Kasumi-1 (cell line): ENCODE measurements at regions not wholly inside any gene's neighbourhood (a gene's known extent, or its start where the extent isn't known, plus 50 kb on each side); places are given as distances from the start of the nearest gene placed in this dataset.

Experiments used
- DNase-seq, 2 experiments: peaks; one replicate each; lab custom pipeline; 2025; lab: John Stamatoyannopoulos, UW

DNA sequence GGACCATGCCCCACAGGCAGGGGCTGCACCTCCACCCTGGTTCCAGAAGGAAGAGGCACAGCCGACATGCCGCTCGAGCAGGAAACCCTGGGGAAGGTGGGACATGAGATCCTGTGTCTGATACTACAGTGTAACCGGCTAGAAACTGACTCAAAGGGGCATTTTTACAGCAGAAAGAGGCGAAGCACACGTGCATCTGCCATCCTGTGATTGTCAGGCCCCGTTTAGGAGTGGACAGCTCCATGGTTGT lies 62.7 kb downstream of the SIK1 start:
- DNase-seq: no peak

DNA sequence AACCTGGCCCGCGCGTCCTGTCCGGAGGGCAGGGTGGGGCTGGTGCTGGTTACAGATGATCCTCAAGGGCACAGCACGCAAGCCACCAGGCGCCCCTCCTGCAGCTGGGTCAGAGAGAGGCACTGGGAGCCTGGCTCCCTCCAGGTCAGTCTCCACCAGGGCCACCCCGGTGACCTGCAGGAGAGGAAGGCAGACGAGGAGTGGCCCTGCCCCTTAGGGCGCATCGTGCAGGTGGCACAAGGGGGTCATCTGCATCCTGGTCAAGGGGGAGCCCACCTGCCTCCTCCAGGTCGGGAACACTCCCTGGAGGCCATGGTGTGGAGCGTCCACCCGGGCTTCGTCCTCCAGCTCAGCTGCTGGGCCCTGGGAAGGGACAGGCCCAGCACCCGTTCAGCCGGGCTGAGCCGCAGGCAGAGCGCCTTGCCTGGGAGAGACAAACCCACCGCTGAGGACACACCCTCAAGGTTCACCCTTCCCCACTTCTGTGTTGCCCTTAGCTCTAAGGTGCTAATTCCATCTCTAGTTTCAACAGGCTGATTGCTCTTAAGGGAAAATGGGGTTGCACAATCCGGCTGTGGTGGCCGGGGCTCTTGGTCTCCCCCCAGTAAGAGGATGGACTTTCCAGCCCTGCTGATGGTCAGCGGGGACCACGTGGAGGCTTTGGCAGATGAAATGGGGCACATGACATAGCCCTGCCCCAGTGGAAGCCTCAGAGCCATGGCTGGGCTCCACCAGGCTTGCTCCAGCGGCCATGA lies 63.2 kb downstream of the SIK1 start:
- DNase-seq: no peak

DNA sequence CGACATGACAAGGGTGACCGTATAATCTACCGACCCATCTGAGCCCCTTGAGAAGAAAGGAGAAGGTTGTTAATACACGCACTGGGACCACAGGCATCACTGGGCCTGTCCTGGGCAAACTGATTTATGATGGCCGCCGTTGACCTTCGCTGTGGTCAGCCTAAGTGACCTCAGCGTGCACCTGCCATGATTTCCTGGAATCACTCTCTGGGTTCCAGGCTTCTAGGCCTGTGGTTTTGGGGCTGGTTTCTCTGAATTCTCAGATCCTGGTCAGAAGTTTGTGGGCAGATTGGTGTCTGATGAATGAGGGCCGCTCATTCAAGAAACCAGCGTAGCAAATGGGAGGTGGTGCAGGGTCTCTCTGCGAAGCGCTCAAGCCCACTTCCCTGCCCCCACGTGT lies 64.0 kb downstream of the SIK1 start:
- DNase-seq: no peak

DNA sequence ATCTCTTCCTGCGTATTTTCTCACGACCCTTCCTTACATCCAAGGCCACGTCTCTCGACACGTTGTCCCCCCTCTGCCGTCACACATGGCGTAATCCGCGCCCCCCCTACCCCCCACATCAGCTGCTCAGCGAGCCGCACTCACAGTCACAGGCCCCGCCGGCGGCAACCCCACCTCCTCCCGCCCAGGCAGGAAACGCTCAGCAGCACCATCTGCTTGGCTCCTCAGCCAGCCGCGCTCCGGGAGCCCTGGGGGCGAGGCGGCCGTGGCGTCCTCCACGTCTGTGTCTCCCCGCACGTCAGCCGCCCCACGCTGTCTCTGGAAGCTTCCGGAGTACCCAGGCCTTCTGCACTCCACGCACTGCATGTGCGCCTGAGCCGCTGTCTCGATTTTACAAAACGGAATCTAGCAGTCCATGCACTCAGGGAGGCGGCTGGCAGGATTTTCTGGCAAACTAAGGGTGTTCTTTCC lies 64.6 kb downstream of the SIK1 start:
- peak; percentile 44 to 54 for DNase-seq

DNA sequence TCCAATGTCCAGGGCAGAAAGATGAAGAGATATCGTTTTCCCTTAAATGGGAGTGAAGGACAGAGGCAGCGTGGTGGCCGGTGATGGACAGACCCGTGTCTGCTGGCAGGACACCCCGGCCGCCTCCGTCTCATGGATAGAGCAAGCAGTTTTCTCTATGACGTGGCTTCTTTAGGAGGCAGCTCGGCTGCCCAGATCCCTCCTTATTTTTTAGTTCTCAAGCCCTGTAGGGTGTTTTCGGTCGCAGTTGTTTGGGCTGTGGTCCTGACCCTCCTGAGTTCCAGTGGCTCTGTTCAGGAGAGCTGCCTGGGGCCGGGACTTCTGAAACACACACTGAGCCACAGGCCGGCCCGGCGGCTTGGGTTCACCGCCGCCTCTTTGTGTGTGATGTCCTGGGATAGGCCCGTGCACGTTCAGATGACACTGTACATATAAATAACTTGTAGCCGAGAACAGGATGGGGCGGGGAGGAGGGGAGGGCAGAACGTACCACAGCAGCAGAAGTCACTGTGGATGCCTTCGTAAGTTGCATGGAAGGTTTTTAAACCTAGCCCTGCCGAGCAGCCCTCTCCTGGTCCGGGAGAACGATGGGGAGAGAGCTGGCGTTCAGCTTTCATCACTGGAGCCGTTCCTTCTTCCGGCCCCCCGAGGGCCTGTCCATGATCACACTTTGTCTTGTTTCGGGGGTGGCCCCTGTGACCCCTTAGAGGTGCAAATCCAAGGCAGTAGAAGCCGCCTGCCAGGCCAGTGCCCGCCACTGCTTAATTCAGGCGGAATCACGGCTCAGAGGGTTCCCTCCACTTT lies 65.2 kb downstream of the SIK1 start:
- DNase-seq: peak in 1 of 2 experiments; percentile 30

DNA sequence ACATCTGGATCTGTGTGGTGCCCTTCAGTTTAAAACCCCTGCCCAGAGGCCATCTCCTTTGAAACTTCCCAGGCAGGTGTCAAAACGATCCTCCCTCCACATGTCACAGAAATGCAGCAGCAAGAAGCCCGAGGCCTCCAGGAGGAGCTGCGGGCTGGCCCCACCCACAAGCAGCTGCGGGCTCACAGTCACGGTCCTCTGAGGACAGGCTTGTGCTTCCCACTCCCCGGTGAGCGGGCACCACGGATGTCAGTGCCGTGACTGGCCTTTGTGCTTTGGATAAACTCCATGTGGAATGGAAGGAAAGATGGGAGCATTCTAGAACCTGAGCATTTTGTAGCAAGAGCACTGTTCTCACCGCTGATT lies 65.8 kb downstream of the SIK1 start:
- no peak for DNase-seq

DNA sequence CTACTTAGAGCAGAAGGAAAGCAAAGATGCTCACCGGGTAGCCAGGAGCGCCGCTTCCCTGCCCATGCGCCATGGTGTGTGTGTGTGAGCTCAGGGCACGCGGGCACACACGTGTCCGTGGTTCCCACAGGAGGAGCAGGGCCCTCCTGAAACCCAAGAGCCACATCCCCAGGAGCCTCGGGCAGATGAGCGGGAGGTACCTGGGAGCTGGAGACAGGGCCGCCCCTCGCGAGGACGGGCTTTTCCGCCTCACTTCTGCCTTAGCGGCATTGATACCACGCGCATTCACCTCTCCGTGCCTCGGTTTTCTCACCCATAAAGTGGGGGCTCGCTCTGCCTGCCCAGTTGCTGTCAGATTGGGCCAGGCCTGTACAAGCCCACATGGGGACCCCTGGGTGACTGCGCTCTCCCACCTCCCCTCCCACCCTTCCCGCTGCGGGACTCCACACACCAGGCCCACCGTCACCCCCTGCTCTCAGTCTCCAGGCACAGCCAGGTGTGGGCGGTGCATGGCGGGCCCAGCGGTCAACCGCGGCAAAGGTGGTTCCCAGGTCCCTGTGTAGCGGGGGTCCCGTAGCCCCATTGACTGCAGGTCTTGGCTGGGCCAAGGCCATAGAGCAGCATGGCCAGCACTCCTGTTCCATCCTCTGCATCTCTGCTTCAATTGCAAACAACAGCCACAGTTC lies 66.3 kb downstream of the SIK1 start:
- no peak for DNase-seq

DNA sequence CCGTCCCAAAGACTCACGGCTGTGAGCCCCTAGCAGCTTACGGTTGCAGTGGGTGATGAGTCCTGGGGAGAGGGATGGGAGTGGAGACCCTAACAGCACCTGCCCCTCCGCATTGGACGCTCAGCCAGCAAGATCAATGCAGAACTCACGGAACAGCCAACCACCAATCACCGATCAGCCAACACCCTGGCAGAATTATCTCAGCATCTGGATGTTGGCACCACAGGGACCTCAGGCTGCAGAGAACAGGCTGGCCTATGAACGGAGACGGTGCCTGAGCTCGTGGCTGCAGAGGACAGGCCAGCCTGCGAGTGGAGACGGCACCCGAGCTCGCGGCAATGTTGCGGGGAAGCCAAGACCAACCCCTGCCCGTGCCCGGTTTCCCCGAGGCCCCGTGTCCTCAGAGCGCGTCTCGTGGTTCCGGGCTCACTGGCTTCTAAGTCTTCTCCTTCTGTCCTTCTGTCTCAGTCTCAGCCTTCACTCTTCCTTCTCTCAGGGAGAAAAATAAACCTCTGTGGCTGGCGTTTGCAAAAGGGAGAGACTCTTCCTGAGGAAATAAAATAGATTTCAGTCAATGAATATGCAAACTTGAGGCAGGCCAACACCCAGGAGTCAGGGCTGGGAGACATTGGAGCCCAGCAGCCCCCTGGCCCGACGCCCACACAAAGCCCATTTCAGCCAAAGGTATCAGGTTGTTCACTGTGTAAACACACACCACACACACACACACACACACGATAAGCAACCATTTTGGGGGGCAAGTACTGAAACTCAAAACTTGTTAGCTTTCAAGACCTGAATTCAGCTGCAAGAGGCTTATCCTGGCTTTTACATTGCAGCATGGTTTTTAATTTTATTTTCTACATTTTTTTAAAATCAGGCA lies 67.8 kb downstream of the SIK1 start:
- DNase-seq: no peak

DNA sequence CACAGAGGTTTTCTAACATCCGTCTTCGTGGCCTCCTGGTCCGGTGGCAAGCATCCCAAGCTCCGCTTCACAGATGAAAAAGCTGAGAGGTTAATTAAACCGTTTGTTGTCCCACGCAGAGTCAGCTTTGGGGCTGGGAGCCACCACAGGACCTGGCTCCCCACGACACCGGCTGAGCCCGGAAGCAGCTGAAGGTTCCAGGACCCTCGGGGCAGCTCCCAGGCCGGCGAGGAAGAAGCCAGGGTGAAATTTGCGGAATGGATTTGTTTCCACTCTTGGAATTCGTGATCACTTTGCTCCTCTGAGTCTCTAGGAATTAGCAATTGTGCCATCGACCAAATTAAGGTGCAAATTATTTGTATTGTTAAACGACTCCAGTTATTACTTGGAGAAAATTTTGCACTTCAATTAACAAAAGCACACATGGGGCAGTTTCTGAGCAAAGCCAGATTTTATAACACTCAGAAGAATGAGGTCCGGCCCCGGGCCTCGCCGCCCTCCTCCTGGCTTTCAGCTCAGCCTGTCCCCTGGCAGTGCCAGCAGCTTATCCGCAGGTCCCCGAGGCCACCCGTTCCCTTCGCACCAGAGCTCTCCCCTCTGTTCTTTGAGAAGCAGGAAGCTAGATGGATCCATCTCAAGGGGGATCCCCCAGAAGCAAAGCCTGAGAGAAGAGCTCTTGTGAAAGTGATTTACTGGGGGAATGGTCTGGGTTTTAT lies 69.1 kb downstream of the SIK1 start:
- DNase-seq: no peak

DNA sequence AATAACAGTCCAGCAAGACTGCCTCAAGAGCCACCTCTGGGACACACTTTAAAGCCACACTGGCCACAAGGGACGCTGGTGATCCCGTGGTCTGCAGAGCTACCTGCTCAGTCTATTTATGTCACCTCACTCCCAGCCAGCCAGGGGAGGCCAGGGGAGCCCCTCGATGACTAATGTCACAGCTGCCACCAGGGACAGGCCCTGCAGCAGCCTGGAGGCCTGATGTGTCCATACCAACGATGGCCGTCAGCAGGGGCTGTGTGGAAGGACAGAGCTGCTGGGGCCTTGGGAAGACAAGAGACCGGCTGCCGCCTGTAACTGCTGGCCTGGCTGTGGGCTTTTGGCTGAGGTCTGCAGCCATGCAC lies 71.0 kb downstream of the SIK1 start:
- DNase-seq: no peak

DNA sequence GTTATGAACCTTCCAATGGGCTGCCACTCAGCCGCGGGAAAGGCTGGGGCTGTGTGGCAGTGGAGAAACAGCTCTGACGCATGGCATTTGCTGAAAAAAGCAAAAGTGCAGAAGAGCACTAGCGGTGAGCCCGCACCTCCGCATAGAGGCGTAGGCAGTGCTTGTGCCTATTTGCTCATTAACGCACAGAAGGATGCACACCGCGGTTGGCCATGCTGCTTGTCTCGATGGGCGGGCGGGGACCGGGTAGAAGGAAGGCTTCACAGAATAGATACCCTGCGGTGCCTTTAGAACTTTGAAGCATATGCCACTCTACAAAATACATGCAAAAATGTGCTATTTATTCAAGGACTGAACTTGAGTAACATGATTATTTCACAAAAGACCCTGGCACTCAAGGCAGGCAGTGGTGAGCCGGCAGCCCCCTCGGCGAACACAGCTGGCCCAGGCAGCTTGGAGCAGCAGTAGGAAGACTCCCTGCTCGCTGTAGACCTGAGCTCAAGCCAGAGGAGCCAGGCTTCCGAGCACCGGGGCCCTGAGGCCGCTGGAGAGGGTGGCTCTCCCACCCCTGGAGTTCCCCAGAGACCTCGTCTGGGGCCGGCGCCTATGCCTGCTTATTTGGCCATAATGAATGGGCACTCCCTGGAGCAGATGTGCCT lies 71.5 kb downstream of the SIK1 start:
- no peak for DNase-seq

DNA sequence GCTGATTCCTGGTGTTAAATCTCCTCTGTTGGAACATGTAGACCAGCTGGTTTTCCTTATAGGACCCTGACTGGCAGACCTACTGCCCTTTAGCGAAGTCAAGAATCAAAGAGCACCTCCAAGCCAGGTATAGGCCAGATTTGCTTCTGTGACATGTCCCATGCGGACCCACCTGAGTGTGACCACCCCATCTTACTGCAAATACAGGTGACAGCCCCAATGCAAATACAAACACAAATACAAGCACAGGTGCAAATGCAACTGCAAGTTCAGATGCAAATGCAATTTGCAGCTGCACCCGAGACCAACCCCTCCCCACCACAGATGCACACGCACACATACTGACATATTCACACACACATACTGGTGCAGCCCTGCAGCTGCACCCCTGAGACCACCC lies 72.3 kb downstream of the SIK1 start:
- no peak for DNase-seq

DNA sequence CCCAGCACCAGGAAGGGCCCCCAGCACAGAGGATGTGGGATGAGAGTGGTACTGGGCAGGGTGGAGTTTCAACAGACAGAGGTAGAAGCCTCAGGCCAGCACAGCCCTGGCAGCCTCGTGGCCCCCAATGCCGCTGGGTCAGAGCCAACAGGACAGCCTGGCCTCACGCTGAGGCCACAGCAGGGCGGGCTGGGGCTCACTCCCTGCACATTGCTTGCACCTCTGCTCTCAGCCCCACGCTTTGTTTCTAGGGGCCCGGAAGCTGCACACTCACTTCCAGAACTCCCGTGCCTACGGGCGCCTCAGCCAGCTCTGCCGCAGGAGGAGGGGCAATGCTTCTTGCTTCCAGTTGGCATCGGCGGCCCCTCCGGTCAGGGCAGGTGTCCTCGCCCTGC lies 72.9 kb downstream of the SIK1 start:
- DNase-seq: no peak

DNA sequence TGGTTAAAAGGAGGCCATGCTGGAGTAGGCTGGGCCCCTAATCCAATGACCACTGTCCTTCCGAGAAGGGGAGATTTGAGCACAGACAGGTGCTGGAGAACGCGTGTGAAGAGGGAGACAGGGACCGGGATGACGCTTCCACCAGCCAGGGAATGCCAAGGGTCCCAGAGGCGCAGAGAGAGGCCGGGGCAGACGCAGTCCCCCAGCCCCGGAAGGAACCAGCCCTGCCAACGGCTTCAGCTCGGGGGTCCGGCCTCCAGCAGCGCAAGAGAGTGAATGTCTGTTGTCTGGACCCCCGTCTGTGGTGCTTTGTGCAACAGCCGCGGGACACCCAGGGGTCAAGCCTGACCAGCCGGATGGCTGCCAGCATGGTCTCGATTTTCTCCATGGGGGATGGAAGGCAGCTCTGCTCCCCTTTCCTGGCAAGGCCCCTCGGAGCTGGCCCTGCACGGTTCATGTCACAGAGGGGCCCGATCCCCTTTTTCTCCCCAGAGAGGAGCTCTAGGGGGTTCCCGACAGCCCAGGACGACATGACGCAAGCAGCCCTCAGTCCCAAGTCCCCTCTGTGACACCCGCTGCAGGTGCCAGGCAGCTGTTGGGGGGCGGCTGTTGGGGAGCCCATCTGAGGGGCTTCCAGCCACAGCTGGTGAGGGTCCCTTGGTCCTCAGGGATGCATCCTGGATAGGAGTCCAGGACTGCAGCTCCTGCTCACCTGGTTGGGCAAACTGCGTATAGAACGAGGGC lies 73.5 kb downstream of the SIK1 start:
- DNase-seq: no peak

DNA sequence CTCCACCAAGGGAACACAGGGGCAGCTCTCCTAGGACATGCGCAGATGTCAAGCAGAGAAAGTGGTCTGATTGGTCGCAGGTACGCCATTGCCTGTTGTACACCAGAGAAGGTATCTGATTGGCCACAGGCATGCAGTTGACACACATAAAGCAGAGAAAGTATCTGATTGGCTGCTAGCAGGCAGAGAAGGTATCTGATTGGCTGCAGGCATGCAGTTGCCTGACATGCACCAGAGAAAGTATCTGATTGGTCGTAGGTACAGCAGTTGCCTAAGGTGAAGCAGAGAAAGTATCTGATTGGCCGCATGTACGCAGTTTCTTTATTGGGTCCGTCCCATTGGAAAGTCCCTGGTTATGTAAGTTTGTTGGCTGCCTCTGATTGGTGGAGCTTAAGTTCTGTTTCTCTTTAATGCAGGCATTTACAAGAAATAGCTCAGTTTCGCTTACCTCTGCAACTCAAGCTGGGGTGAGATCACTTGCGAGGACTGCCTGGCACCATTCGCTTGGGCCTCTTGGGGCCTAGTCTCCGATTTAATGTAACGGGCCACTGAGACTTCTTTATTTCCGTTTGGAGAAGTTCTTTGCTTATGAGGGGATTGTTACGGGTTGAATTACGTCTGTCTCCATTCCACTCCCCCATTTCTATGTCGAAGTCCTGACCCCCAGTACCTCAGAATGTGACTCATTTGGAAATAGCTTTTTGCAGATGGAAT lies 74.2 kb downstream of the SIK1 start:
- no peak for DNase-seq

DNA sequence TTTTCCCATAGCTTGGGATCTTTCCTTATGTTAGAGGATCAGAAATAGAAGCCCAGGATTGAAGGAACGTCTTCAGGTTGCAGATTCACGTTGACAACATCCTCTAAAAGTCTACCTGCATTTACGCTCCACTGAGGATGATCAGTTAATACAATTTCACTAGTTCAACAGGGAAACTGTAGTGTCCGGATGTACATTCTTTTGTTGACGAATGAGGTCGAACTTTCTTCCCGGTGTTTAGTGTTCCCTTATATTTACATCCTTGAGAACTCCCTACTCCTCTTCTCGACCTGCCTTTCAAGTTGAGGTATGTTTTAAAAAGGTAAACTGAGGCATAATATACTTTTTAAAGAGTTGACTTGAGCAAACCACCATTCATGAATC lies 74.8 kb downstream of the SIK1 start:
- no peak for DNase-seq

DNA sequence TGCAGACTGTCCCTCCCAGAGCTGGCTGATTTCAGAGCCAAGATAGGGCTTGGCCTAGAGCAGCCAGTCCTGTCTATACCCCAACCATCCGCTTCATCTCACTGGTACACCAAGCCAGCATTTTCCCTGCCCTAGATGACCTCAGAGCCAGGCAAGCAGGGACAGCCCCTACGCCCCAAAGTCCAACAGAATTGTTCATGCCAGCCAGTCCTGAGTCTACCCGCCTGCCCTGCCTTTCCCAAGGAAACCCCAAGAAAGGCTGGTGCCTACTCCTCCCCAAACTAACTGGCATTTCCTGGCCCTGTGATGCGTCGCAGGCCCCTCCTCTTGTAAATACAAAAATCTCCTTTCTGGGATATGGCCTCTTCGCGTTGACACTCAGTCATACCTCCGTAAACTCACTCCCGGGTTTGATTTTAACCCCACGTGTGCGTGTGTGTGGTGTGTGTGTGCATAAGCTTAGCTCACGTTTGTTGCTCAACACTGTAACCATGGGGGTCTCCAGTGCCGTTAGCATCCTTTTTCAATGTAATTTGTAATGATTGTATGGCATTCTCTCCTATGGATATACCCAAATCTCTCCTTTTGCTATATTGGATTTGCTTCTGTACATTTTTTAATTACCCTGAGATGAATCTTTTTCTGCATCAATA lies 75.3 kb downstream of the SIK1 start:
- DNase-seq: no peak

DNA sequence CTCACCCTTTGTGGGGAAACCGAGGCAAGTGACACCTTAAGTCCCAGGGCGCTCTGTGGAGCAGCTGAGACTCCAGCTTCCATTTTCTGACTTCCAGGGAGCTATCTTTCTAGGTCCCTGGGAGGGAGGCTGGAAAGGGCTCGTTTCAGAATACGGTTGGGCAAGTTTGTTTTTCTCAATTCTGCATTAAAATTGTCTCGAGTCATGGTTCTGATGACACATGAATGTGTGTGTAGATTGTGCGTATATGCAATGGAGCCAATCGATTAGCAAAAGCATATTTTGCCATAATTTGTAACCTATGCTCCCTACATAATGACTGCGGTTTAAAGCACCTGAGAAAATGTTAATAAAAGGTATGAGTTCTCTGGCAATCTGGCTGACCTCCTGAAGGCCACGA lies 77.3 kb downstream of the SIK1 start:
- DNase-seq: no peak

DNA sequence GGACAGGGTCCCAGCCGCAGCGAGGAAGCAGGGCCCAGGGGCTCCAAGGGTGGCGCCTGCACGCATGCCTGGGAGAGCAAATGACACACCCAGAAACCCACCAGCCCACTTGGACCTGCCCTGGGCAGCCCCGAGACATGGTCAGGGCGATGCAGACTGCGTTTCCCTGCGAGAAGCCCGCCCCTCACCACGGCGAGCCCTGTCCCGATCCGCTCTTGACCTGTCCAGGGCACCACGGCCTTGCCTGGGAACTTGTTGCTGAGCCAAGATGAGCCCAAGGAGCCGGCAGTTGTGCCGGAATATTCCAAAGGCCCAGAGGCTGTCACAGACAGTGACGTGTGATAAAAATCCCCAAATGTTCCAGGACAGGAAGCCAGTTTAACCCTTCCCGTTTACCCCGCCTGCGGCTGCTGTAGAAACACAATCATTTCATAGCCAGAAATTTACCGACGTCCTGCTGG lies 78.1 kb downstream of the SIK1 start:
- DNase-seq: no peak
